ENCODE measurements at regions not wholly inside any gene's neighbourhood (a gene's known extent, or its start where the extent isn't known, plus 50 kb on each side); places are given as distances from the start of the nearest gene placed in this dataset.

DNA sequence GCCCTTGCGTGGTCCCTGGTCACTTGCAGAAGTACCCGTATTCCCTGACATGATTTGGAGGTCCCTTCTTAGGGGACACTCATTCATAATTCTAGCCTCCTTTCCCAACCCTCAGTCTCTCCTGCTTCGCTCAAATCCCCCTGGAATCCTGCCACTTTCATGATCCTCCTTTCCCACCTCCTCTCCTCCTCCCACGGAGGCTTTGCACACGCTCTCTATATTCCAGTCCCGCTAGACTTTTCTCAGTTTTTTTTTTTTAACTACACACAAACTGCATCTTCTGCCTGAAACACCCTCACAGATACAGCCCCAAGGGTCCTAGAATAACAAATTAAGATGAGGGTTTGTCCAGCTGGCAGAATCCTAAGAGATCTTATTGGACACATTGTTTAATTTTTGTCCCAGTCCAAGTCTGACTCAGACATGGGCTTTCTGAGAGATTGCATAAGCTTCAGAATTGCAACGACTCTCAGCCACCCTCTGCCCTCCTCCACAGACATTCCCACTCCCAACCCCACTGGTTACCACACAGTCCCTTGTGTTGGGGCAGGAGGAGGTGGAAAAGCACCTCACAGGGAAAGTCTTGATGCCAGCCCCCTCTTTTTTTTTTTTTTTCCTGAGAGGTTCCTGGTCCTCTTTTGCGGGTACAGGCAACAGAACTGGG lies 739.5 kb upstream of the EEF2KMT start:
- DNase-seq, result no peak
- Histone ChIP-seq H3K27me3 (no peaks in the 10 kb centered on the region), H3K4me1 (no peaks in the 10 kb centered on the region), H3K9me3 (no peaks in the 10 kb centered on the region), H3K4me3 (no peak overlapping the region), H3K36me3 (no peaks in the 10 kb centered on the region), H3K27ac (no peak overlapping the region)
- TF ChIP-seq POLR2A (IDR thresholded peaks at IDR 0.05) (no peak), EP300 (IDR thresholded peaks at IDR 0.05; ENCODE audit: low read depth) (no peak)
- TF ChIP-seq, protein P1, sequence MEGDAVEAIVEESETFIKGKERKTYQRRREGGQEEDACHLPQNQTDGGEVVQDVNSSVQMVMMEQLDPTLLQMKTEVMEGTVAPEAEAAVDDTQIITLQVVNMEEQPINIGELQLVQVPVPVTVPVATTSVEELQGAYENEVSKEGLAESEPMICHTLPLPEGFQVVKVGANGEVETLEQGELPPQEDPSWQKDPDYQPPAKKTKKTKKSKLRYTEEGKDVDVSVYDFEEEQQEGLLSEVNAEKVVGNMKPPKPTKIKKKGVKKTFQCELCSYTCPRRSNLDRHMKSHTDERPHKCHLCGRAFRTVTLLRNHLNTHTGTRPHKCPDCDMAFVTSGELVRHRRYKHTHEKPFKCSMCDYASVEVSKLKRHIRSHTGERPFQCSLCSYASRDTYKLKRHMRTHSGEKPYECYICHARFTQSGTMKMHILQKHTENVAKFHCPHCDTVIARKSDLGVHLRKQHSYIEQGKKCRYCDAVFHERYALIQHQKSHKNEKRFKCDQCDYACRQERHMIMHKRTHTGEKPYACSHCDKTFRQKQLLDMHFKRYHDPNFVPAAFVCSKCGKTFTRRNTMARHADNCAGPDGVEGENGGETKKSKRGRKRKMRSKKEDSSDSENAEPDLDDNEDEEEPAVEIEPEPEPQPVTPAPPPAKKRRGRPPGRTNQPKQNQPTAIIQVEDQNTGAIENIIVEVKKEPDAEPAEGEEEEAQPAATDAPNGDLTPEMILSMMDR (IDR thresholded peaks at IDR 0.05), result no peak
- in situ Hi-C loops (cut with MboI; ENCODE audit: low pct_ligation_motif_present in 1 of 4, low pct_unique_long_range_greater_than_20kb in 1 of 4, low sequenced_read_pairs in 3 of 4), result no loop called here
- 77 to 97% methylated on average over 5 to 8 of the region's 8 CpGs for WGBS, 2 donors (ENCODE audit: low coverage in 1 of 2)
- intact Hi-C loops (cut with DNase I; ENCODE audit: low total_unique reads), result no loop called here

DNA sequence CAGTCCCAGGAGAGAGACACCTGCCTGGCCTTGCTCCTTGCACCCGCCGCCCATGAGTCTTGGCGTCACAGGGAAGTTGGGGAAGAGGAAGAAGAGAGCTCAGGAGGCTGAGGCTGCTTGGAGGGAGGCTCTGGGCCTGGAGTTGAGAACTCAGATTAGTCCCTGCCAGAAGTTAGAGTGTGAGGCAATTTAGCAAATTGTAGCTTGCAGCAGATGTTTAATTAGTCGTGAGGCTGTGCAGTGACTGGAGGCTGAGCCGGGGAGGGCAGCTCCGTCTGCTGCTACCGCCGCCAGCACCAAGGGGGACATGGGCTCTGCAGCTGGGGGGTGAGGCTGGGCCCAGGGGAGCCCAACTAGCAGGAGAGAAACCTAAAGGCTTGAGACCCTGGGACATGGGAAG lies 738.3 kb upstream of the EEF2KMT start:
- no peak overlapping the region for H3K27ac ChIP-seq
- intact Hi-C loops (cut with DNase I; ENCODE audit: low total_unique reads), result no loop called here
- WGBS, 2 donors (ENCODE audit: low coverage in 1 of 2), result 75% methylated on average over 8 of the region's 8 CpGs; no CpG with 5 or more reads in 1 of the 2 donors
- TF ChIP-seq, protein P1 (IDR thresholded peaks at IDR 0.05), result no peak
- TF ChIP-seq EP300 (IDR thresholded peaks at IDR 0.05; ENCODE audit: low read depth) (no peak), POLR2AphosphoS5 (IDR thresholded peaks at IDR 0.05) (no peak), POLR2A (IDR thresholded peaks at IDR 0.05) (no peak)
- H3K9me3 ChIP-seq, result no peaks in the 10 kb centered on the region
- H3K27me3 ChIP-seq, result no peaks in the 10 kb centered on the region
- H3K4me3 ChIP-seq, result no peak overlapping the region
- in situ Hi-C loops (cut with MboI; ENCODE audit: low pct_ligation_motif_present in 1 of 4, low pct_unique_long_range_greater_than_20kb in 1 of 4, low sequenced_read_pairs in 3 of 4), result no loop called here
- H3K4me1 ChIP-seq, result no peaks in the 10 kb centered on the region
- H3K36me3 ChIP-seq, result no peaks in the 10 kb centered on the region
- DNase-seq, result no peak

DNA sequence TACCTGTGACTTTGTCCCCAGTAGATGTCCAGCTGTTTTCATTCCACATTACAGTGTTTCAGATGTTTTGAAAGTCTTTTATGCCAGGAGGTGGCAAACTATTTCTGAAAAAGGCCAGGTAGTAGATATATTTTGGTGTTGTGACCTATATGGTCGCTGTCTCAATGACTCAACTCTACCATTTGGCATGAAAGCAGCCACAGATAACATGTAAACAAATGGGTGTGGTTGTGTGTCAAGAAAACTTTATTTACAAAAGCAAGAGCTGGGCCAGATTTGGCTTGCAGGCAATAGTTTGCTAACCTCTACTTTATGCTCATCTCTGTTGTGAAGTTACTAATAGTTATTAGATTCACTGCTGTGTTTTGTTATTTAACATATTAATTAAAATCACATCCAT lies 728.7 kb upstream of the EEF2KMT start:
- DNase-seq, result no peak
- H3K27me3 ChIP-seq, result no peaks in the 10 kb centered on the region
- WGBS, 2 donors (ENCODE audit: low coverage in 1 of 2), result 60 to 80% methylated on average over 1 of the region's 1 CpG
- TF ChIP-seq POLR2AphosphoS5 (IDR thresholded peaks at IDR 0.05) (no peak), POLR2A (IDR thresholded peaks at IDR 0.05) (no peak), EP300 (IDR thresholded peaks at IDR 0.05; ENCODE audit: low read depth) (no peak)
- TF ChIP-seq, protein P1 (IDR thresholded peaks at IDR 0.05), result no peak
- H3K4me3 ChIP-seq, result no peak overlapping the region
- H3K4me1 ChIP-seq, result no peaks in the 10 kb centered on the region
- H3K27ac ChIP-seq, result no peak overlapping the region
- no peaks in the 10 kb centered on the region for H3K36me3 ChIP-seq
- in situ Hi-C loops (cut with MboI; ENCODE audit: low pct_ligation_motif_present in 1 of 4, low pct_unique_long_range_greater_than_20kb in 1 of 4, low sequenced_read_pairs in 3 of 4) (no loop called here), intact Hi-C loops (cut with DNase I; ENCODE audit: low total_unique reads) (no loop called here)
- H3K9me3 ChIP-seq, result no peaks in the 10 kb centered on the region

DNA sequence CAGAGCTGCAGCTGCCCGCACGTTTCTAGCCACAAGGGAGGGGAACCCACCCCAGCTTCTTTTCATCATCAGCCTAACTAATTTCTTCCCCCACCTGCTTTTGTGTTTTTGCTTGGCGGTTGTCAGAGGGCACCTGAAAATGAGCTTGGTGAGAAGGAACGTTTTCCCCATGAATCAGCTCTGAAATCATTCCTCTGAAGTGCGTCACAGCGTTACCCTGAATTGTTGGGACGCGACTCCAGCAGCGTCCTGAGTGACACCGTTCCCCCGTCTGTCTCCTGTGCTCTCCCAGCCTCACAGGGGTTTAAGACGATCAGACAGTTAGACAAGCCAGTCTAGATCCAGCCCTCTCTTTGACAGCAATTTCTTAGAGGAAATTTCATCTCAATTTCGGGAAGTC lies 722.9 kb upstream of the EEF2KMT start:
- Histone ChIP-seq H3K9me3 (no peaks in the 10 kb centered on the region), H3K27me3 (no peaks in the 10 kb centered on the region), H3K36me3 (no peaks in the 10 kb centered on the region), H3K4me3 (no peak overlapping the region), H3K27ac (no peak overlapping the region), H3K4me1 (no peaks in the 10 kb centered on the region)
- TF ChIP-seq, protein P1 (IDR thresholded peaks at IDR 0.05), result no peak
- TF ChIP-seq POLR2AphosphoS5 (IDR thresholded peaks at IDR 0.05) (no peak), EP300 (IDR thresholded peaks at IDR 0.05; ENCODE audit: low read depth) (no peak), POLR2A (IDR thresholded peaks at IDR 0.05) (no peak)
- intact Hi-C loops (cut with DNase I; ENCODE audit: low total_unique reads), result no loop called here
- WGBS, 2 donors (ENCODE audit: low coverage in 1 of 2), result 83 to 86% methylated on average over 4 to 13 of the region's 13 CpGs
- in situ Hi-C loops (cut with MboI; ENCODE audit: low pct_ligation_motif_present in 1 of 4, low pct_unique_long_range_greater_than_20kb in 1 of 4, low sequenced_read_pairs in 3 of 4), result no loop called here
- no peak for DNase-seq

Data from transverse colon (tissue), 4 donors.